Neural progenitor cell (in vitro differentiated cells): ENCODE measurements at regions not wholly inside any gene's neighbourhood (a gene's known extent, or its start where the extent isn't known, plus 50 kb on each side); places are given as distances from the start of the nearest gene placed in this dataset.
"Not testable (repeated sequence)": the region's sequence is repeated elsewhere in the genome, so short reads cannot be mapped to it uniquely, and the experiment has no call there.

ENCODE experiments used
- DNase-seq: peaks from one replicate; pipeline ENCODE4 v3.0.0-alpha.2; 2016; ENCODE audit warnings: low spot score
- H2AFZ ChIP-seq: fragments of 200-600 bp; sonication (generic); replicated peaks from 2 replicates; pipeline ENCODE4 v1.6.1; 2016; ENCODE audit warnings: antibody characterized with exemption
- H3F3A ChIP-seq: fragments of 200-600 bp; sonication (generic); 2 replicates; pipeline ENCODE4 v1.6.1; 2016; ENCODE audit warnings: antibody characterized with exemption, low read depth
- H3K27ac ChIP-seq: fragments of 200-600 bp; sonication (generic); 2 replicates; pipeline ENCODE4 v1.5.1; 2016; ENCODE audit warnings: mild to moderate bottlenecking
- H3K27me3 ChIP-seq: fragments of 200-600 bp; sonication (generic); 2 replicates; pipeline ENCODE4 v1.6.1; 2016; ENCODE audit warnings: mild to moderate bottlenecking, moderate library complexity
- H3K36me3 ChIP-seq: fragments of 200-600 bp; sonication (generic); 2 replicates; pipeline ENCODE4 v1.5.1; 2016
- H3K4me1 ChIP-seq: fragments of 200-600 bp; sonication (generic); 2 replicates; pipeline ENCODE4 v1.6.1; 2016; ENCODE audit warnings: mixed run types
- H3K4me2 ChIP-seq: fragments of 200-600 bp; sonication (generic); 2 replicates; pipeline ENCODE4 v1.6.1; 2016
- H3K4me3 ChIP-seq: fragments of 200-600 bp; sonication (generic); 2 replicates; pipeline ENCODE4 v1.5.1; 2016
- H3K79me2 ChIP-seq: fragments of 200-600 bp; sonication (generic); 2 replicates; pipeline ENCODE4 v1.6.1; 2016; ENCODE audit warnings: low read depth
- H3K9ac ChIP-seq: fragments of 200-600 bp; sonication (generic); 2 replicates; pipeline ENCODE4 v1.6.1; 2016
- H3K9me3 ChIP-seq: fragments of 200-600 bp; sonication (generic); 2 replicates; pipeline ENCODE4 v1.5.1; 2016; ENCODE audit warnings: low read depth
- H4K20me1 ChIP-seq: fragments of 200-600 bp; sonication (generic); 2 replicates; pipeline ENCODE4 v1.6.1; 2016; ENCODE audit warnings: low read depth
- H3K27ac Mint-ChIP-seq: 3 replicates; pipeline ENCODE4 v1.8.0; 2021; ENCODE audit warnings: mixed read lengths
- H3K27me3 Mint-ChIP-seq: 2 replicates; pipeline ENCODE4 v1.8.0; 2022; ENCODE audit warnings: low read depth, mild to moderate bottlenecking, inconsistent platforms, moderate library complexity, mixed read lengths; ENCODE audit not compliant: insufficient read depth
- H3K36me3 Mint-ChIP-seq: 3 replicates; pipeline ENCODE4 v1.8.0; 2021; ENCODE audit warnings: mixed read lengths
- H3K4me1 Mint-ChIP-seq: 3 replicates; pipeline ENCODE4 v1.8.0; 2021; ENCODE audit warnings: mixed read lengths
- H3K4me3 Mint-ChIP-seq: 3 replicates; pipeline ENCODE4 v1.8.0; 2021; ENCODE audit warnings: mild to moderate bottlenecking, moderate library complexity, mixed read lengths
- H3K9me3 Mint-ChIP-seq: 3 replicates; pipeline ENCODE4 v1.8.0; 2020; ENCODE audit warnings: mixed read lengths
- CTCF ChIP-seq: fragments of 200-600 bp; sonication (generic); IDR thresholded peaks from 2 replicates; pipeline ENCODE4 v1.5.1; 2017; ENCODE audit warnings: antibody characterized with exemption, mild to moderate bottlenecking
- EZH2 ChIP-seq: fragments of 200-600 bp; sonication (generic); IDR thresholded peaks from 2 replicates; pipeline ENCODE4 v1.6.1; 2017; ENCODE audit warnings: antibody characterized with exemption, mild to moderate bottlenecking, moderate library complexity
- EZH2phosphoT487 ChIP-seq: fragments of 200-600 bp; sonication (generic); IDR thresholded peaks from 2 replicates; pipeline ENCODE4 v1.6.1; 2017; ENCODE audit warnings: antibody characterized with exemption

- H3K4me3 Mint-ChIP-seq, H3K27ac Mint-ChIP-seq, H3K27me3 Mint-ChIP-seq, H4K20me1 ChIP-seq, H3K4me1 ChIP-seq, H3K4me1 Mint-ChIP-seq, H3K4me2 ChIP-seq, H3K36me3 Mint-ChIP-seq, H2AFZ ChIP-seq, H3K27ac ChIP-seq, H3K9ac ChIP-seq, H3K9me3 Mint-ChIP-seq, H3K27me3 ChIP-seq, DNase-seq, H3F3A ChIP-seq, H3K36me3 ChIP-seq, H3K79me2 ChIP-seq: not testable (repeated sequence)
- peak overlapping the region; percentile 0 for H3K4me3 ChIP-seq
- H3K9me3 ChIP-seq = peaks cover 69% of the 10 kb centered on the region
These were observed 102.9 kb upstream of the TPTE start for GRCh38 chr21:10418250-10419048.

GRCh38 chr21:10421199-10421598 lies 100.2 kb upstream of the TPTE start:
- H4K20me1 ChIP-seq, H3F3A ChIP-seq, H3K9ac ChIP-seq, H3K36me3 ChIP-seq, H3K27me3 ChIP-seq, H3K4me2 ChIP-seq, H3K27ac ChIP-seq, H3K27me3 Mint-ChIP-seq, H3K27ac Mint-ChIP-seq, DNase-seq, H3K36me3 Mint-ChIP-seq, H2AFZ ChIP-seq, H3K4me3 ChIP-seq, H3K4me1 ChIP-seq, H3K9me3 Mint-ChIP-seq, H3K4me1 Mint-ChIP-seq, H3K4me3 Mint-ChIP-seq, H3K79me2 ChIP-seq: not testable (repeated sequence)
- H3K9me3 ChIP-seq = peaks cover 75% of the 10 kb centered on the region

GRCh38 chr21:10421601-10422000 lies 99.8 kb upstream of the TPTE start:
- not testable (repeated sequence) for H3K36me3 Mint-ChIP-seq, H3K79me2 ChIP-seq, H3K27me3 ChIP-seq, H3K4me1 ChIP-seq, H3K4me1 Mint-ChIP-seq, H3K9ac ChIP-seq, H4K20me1 ChIP-seq, H2AFZ ChIP-seq, H3K4me3 Mint-ChIP-seq, H3K27me3 Mint-ChIP-seq, H3F3A ChIP-seq, H3K9me3 Mint-ChIP-seq, H3K4me3 ChIP-seq, H3K27ac ChIP-seq, H3K27ac Mint-ChIP-seq, H3K36me3 ChIP-seq, H3K4me2 ChIP-seq, DNase-seq
- peaks cover 71% of the 10 kb centered on the region for H3K9me3 ChIP-seq

- H4K20me1 ChIP-seq, H3K27me3 Mint-ChIP-seq, H3K4me2 ChIP-seq, DNase-seq, H3K9ac ChIP-seq, H3K9me3 Mint-ChIP-seq, H3K27ac Mint-ChIP-seq, H3K4me3 ChIP-seq, H2AFZ ChIP-seq, H3F3A ChIP-seq, H3K79me2 ChIP-seq, H3K36me3 Mint-ChIP-seq, H3K4me1 ChIP-seq, H3K4me1 Mint-ChIP-seq, H3K27me3 ChIP-seq, H3K4me3 Mint-ChIP-seq, H3K36me3 ChIP-seq, H3K27ac ChIP-seq: not testable (repeated sequence)
- H3K9me3 ChIP-seq = peaks cover 68% of the 10 kb centered on the region
These were observed 97.1 kb upstream of the TPTE start for GRCh38 chr21:10424097-10424886.

- not testable (repeated sequence) for H3K27me3 Mint-ChIP-seq, H3K4me1 Mint-ChIP-seq, H3F3A ChIP-seq, H2AFZ ChIP-seq, H3K36me3 Mint-ChIP-seq, H3K4me2 ChIP-seq, H3K4me3 ChIP-seq, H3K4me1 ChIP-seq, H3K79me2 ChIP-seq, H3K36me3 ChIP-seq, H4K20me1 ChIP-seq, DNase-seq, H3K27ac Mint-ChIP-seq, H3K9ac ChIP-seq, H3K27me3 ChIP-seq, H3K27ac ChIP-seq, H3K9me3 Mint-ChIP-seq, H3K4me3 Mint-ChIP-seq
- peaks cover 68% of the 10 kb centered on the region for H3K9me3 ChIP-seq
These were observed 96.6 kb upstream of the TPTE start for GRCh38 chr21:10424887-10425145.

GRCh38 chr21:10425856-10426255 lies 95.5 kb upstream of the TPTE start:
- TF ChIP-seq CTCF (no peak), EZH2 (no peak), EZH2phosphoT487 (no peak)
- H3F3A ChIP-seq = no peaks in the 10 kb centered on the region
- no peaks in the 10 kb centered on the region for H3K9me3 Mint-ChIP-seq
- H3K4me2 ChIP-seq = no peak overlapping the region
- no peak overlapping the region for H3K4me3 Mint-ChIP-seq
- H3K36me3 ChIP-seq = peaks cover 5% of the 10 kb centered on the region
- H2AFZ ChIP-seq = no peak overlapping the region
- H3K27me3 ChIP-seq = no peaks in the 10 kb centered on the region
- no peaks in the 10 kb centered on the region for H3K4me1 Mint-ChIP-seq
- no peaks in the 10 kb centered on the region for H3K79me2 ChIP-seq
- no peaks in the 10 kb centered on the region for H3K27me3 Mint-ChIP-seq
- no peaks in the 10 kb centered on the region for H4K20me1 ChIP-seq
- H3K9me3 ChIP-seq = peaks cover 70% of the 10 kb centered on the region
- H3K36me3 Mint-ChIP-seq = no peaks in the 10 kb centered on the region
- no peaks in the 10 kb centered on the region for H3K4me1 ChIP-seq
- H3K27ac ChIP-seq = no peak overlapping the region
- H3K4me3 ChIP-seq = no peak overlapping the region
- no peak overlapping the region for H3K9ac ChIP-seq
- no peak overlapping the region for H3K27ac Mint-ChIP-seq
- DNase-seq = no peak

- H3K9ac ChIP-seq, DNase-seq, H2AFZ ChIP-seq, H3K36me3 ChIP-seq, H3K4me3 ChIP-seq, H3K4me1 Mint-ChIP-seq, H3K27me3 ChIP-seq, H3K36me3 Mint-ChIP-seq, H3K27me3 Mint-ChIP-seq, H4K20me1 ChIP-seq, H3K9me3 Mint-ChIP-seq, H3K4me1 ChIP-seq, H3K4me3 Mint-ChIP-seq, H3K27ac ChIP-seq, H3F3A ChIP-seq, H3K79me2 ChIP-seq, H3K4me2 ChIP-seq, H3K27ac Mint-ChIP-seq: not testable (repeated sequence)
- H3K9me3 ChIP-seq = peaks cover 73% of the 10 kb centered on the region
These were observed 94.6 kb upstream of the TPTE start for GRCh38 chr21:10426812-10427211.
